H1 (cell line): ENCODE measurements at regions not wholly inside any gene's neighbourhood (a gene's known extent, or its start where the extent isn't known, plus 50 kb on each side); places are given as distances from the start of the nearest gene placed in this dataset.

Experiments
- CTCF ChIA-PET: fragments of 300-600 bp; sonication (Branson Sonifier 250); formaldehyde crosslinking; loops from one replicate; lab custom pipeline; 2021; ENCODE audit not compliant: partially characterized antibody; lab: Charles Lee
- POLR2A ChIA-PET: fragments of 300-600 bp; sonication (Branson Sonifier 250); formaldehyde crosslinking; loops from one replicate; lab custom pipeline; 2021; ENCODE audit warnings: inconsistent platforms; ENCODE audit not compliant: partially characterized antibody; lab: Charles Lee
- DNase-seq, 2 experiments: peaks; one replicate each; pipeline versions ENCODE4 v3.0.0 to v3.0.0-alpha.2; 2010 to 2022; ENCODE audit warnings: low spot score in 2 of 2, low read depth in 1 of 2, mixed read lengths in 1 of 2
- FAIRE-seq: peaks from 2 replicates; lab custom pipeline; 2011; peaks lifted over from hg19 to GRCh38; lab: Jason Lieb, UNC
- H2AFZ ChIP-seq: 2 replicates; pipeline ENCODE4 v1.8.1; 2012; ENCODE audit warnings: low read length, inconsistent platforms
- H2AK5ac ChIP-seq: 2 replicates; pipeline ENCODE4 v1.6.1; 2013; ENCODE audit warnings: low read depth, low read length
- H2BK120ac ChIP-seq: replicated peaks from 2 replicates; pipeline ENCODE3; 2013; ENCODE audit warnings: low read depth, low read length, inconsistent platforms
- H2BK12ac ChIP-seq: 2 replicates; pipeline ENCODE4 v1.6.1; 2013; ENCODE audit warnings: low read depth, low read length
- H2BK15ac ChIP-seq: 2 replicates; pipeline ENCODE4 v1.6.1; 2013; ENCODE audit warnings: low read length
- H2BK20ac ChIP-seq: 2 replicates; pipeline ENCODE4 v1.6.1; 2013; ENCODE audit warnings: low read length
- H2BK5ac ChIP-seq: 2 replicates; pipeline ENCODE4 v1.6.1; 2013; ENCODE audit warnings: low read depth, low read length
- H3K14ac ChIP-seq: 2 replicates; pipeline ENCODE4 v1.6.1; 2013; ENCODE audit warnings: inconsistent platforms; ENCODE audit not compliant: insufficient read length
- H3K18ac ChIP-seq: 2 replicates; pipeline ENCODE4 v1.6.1; 2013; ENCODE audit warnings: low read length; ENCODE audit errors: extremely low read depth
- H3K23ac ChIP-seq: 2 replicates; pipeline ENCODE4 v1.6.1; 2013; ENCODE audit warnings: inconsistent platforms; ENCODE audit not compliant: insufficient read length
- H3K23me2 ChIP-seq: 2 replicates; pipeline ENCODE4 v1.6.1; 2013; ENCODE audit warnings: low read depth, low read length
- H3K27ac ChIP-seq: 2 replicates; pipeline ENCODE4 v1.6.1; 2011; ENCODE audit warnings: low read depth, low read length, inconsistent platforms
- H3K27me3 ChIP-seq, 4 experiments: replicated peaks in 1 of 4; 1 replicate in 1 of 4; 2 replicates in 3 of 4; pipeline versions ENCODE4 v1.6.1 to v1.8.1; 2011 to 2013; ENCODE audit warnings: low read length in 3 of 4, mild to moderate bottlenecking in 3 of 4, inconsistent platforms in 2 of 4, mixed read lengths in 2 of 4, moderate library complexity in 1 of 4; ENCODE audit not compliant: control insufficient read depth in 3 of 4, insufficient read depth in 3 of 4; ENCODE audit errors: extremely low read depth in 1 of 4
- H3K36me3 ChIP-seq, 4 experiments: 2 replicates each; pipeline versions ENCODE4 v1.6.1 to v1.8.1; 2011 to 2013; ENCODE audit warnings: mild to moderate bottlenecking in 4 of 4, low read length in 3 of 4, moderate library complexity in 2 of 4, control low read depth in 1 of 4, inconsistent platforms in 1 of 4; ENCODE audit not compliant: insufficient read depth in 4 of 4, control insufficient read depth in 2 of 4
- H3K4ac ChIP-seq: replicated peaks from 2 replicates; pipeline ENCODE3; 2013; ENCODE audit warnings: low read length, low read depth, mixed read lengths, inconsistent platforms; ENCODE audit not compliant: insufficient read length
- H3K4me1 ChIP-seq, 4 experiments: replicated peaks in 1 of 4; 1 replicate in 1 of 4; 2 replicates in 3 of 4; pipeline versions ENCODE4 v1.6.1 to v1.8.1; 2011 to 2013; ENCODE audit warnings: low read length in 3 of 4, inconsistent platforms in 2 of 4, mixed read lengths in 1 of 4; ENCODE audit not compliant: insufficient read depth in 4 of 4, control insufficient read depth in 3 of 4
- H3K4me2 ChIP-seq, 2 experiments: 2 replicates each; pipeline versions ENCODE4 v1.6.1 to v1.8.1; 2011 to 2013; ENCODE audit warnings: low read depth in 2 of 2, low read length in 2 of 2, control low read depth in 1 of 2, inconsistent platforms in 1 of 2, mild to moderate bottlenecking in 1 of 2; ENCODE audit not compliant: insufficient read depth in 1 of 2
- H3K4me3 ChIP-seq, 4 experiments: fragments of 200-600, 300-600 bp in 1 of 4; sonication (generic), shearing (Covaris generic), sonication (Bioruptor Twin) in 1 of 4; 2 replicates each; pipeline versions ENCODE4 v1.5.1 to v1.8.1; 2011 to 2016; ENCODE audit warnings: low read length in 4 of 4, low read depth in 3 of 4, control low read depth in 2 of 4, inconsistent platforms in 2 of 4, mild to moderate bottlenecking in 2 of 4, mixed read lengths in 1 of 4, moderate library complexity in 1 of 4; ENCODE audit not compliant: insufficient read depth in 2 of 4; ENCODE audit errors: extremely low read depth in 1 of 4
- H3K56ac ChIP-seq: replicated peaks from 2 replicates; pipeline ENCODE3; 2013; ENCODE audit warnings: low read depth, mild to moderate bottlenecking, mixed read lengths, low read length, inconsistent platforms; ENCODE audit not compliant: insufficient read length
- H3K79me1 ChIP-seq: 2 replicates; pipeline ENCODE4 v1.6.1; 2013; ENCODE audit warnings: low read depth, low read length, control low read depth
- H3K79me2 ChIP-seq, 2 experiments: 2 replicates each; pipeline versions ENCODE4 v1.6.1 to v1.8.1; 2012 to 2013; ENCODE audit warnings: low read length in 2 of 2, mild to moderate bottlenecking in 2 of 2, inconsistent platforms in 1 of 2; ENCODE audit not compliant: insufficient read depth in 2 of 2, control insufficient read depth in 1 of 2
- H3K9ac ChIP-seq, 4 experiments: replicated peaks in 1 of 4; 1 replicate in 1 of 4; 2 replicates in 3 of 4; pipeline versions ENCODE4 v1.6.1 to v1.8.1; 2011 to 2013; ENCODE audit warnings: low read depth in 3 of 4, low read length in 3 of 4, control low read depth in 2 of 4, mild to moderate bottlenecking in 2 of 4, moderate library complexity in 2 of 4, inconsistent platforms in 1 of 4; ENCODE audit errors: extremely low read depth in 1 of 4
- H3K9me3 ChIP-seq, 2 experiments: 2 replicates each; pipeline versions ENCODE4 v1.6.1 to v1.8.1; 2012 to 2013; ENCODE audit warnings: mild to moderate bottlenecking in 2 of 2, moderate library complexity in 2 of 2, control low read depth in 1 of 2, inconsistent platforms in 1 of 2, low read depth in 1 of 2, low read length in 1 of 2, mixed read lengths in 1 of 2; ENCODE audit not compliant: insufficient read depth in 2 of 2
- H4K20me1 ChIP-seq, 2 experiments: replicated peaks in 1 of 2; 2 replicates each; pipeline versions ENCODE3 to v1.8.1; 2011 to 2013; ENCODE audit warnings: inconsistent platforms in 2 of 2, low read length in 2 of 2, mild to moderate bottlenecking in 1 of 2; ENCODE audit not compliant: insufficient read depth in 2 of 2, control insufficient read depth in 1 of 2
- H4K5ac ChIP-seq: 2 replicates; pipeline ENCODE4 v1.6.1; 2013; ENCODE audit warnings: low read length, low read depth, mixed read lengths, inconsistent platforms; ENCODE audit not compliant: insufficient read length
- H4K8ac ChIP-seq: 2 replicates; pipeline ENCODE4 v1.8.0; 2013; ENCODE audit warnings: mild to moderate bottlenecking, moderate library complexity, low read length, inconsistent platforms; ENCODE audit not compliant: insufficient read depth; ENCODE audit errors: extremely low read depth
- H4K91ac ChIP-seq: replicated peaks from 2 replicates; pipeline ENCODE3; 2013; ENCODE audit warnings: low read length, mixed read lengths, inconsistent platforms; ENCODE audit not compliant: insufficient read length
- CREB1 ChIP-seq: IDR thresholded peaks from 2 replicates; pipeline ENCODE4 v1.6.1; 2012; ENCODE audit warnings: inconsistent platforms
- E2F6 ChIP-seq: IDR thresholded peaks from 2 replicates; pipeline ENCODE4 v1.6.1; 2012; ENCODE audit warnings: inconsistent platforms
- WGBS, 2 experiments: shearing (Covaris generic) in 1 of 2; methylation state at CpG; one replicate each; pipeline versions ENCODE4 v1.1.6 to v1.1.7; 2013 to 2015; ENCODE audit warnings: low lambda C conversion rate in 2 of 2, mixed read lengths in 2 of 2, inconsistent platforms in 1 of 2, low coverage in 1 of 2, missing lambda C conversion rate in 1 of 2; ENCODE audit not compliant: insufficient replicate concordance in 2 of 2, insufficient coverage in 1 of 2, insufficient read length in 1 of 2; ENCODE audit errors: extremely low coverage in 1 of 2, missing lambda C conversion rate in 1 of 2; 5-methylcytosine and 5-hydroxymethylcytosine counted together
- TF ChIP-seq, protein P1 (sequence below): IDR thresholded peaks from 2 replicates; pipeline ENCODE4 v1.6.1; 2011; ENCODE audit warnings: low read length, improper control_type of control experiment

DNA sequence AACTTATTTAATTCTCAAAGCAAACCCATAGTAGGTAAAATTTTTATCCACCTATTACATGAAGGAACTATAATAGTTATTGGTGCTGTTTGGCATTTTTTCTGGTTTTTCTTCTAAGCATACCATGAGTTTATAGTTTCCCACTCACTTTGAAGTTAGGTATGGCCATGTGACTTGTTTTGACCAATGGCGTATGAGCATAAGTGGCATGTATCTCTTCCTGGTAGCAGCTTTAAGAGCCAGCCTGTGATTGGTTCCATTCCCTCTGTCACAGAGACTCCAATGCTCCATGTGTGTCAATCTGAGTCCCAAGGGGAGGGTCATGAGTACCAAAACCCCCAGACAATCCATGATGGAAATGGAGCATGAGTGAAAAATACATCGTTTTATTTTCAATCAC is 282.9 kb upstream of the N4BP1 start:
- H3K56ac ChIP-seq: no peak overlapping the region

More for the DNA sequence above, 282.9 kb upstream of the N4BP1 start:
- H3K18ac ChIP-seq: no peak overlapping the region
- H2AK5ac ChIP-seq: no peak overlapping the region
- H3K27ac ChIP-seq: no peak overlapping the region
- H2AFZ ChIP-seq: no peak overlapping the region
- H3K9me3 ChIP-seq: no peaks in the 10 kb centered on the region
- FAIRE-seq (no peak), DNase-seq (no peak)
- no peaks in the 10 kb centered on the region for H3K4me1 ChIP-seq
- WGBS, 2 experiments: 91% methylated on average over 2 of the region's 2 CpGs; no CpG with 5 or more reads in 1 of the 2 experiments
- H3K14ac ChIP-seq: no peak overlapping the region
- TF ChIP-seq, protein P1, sequence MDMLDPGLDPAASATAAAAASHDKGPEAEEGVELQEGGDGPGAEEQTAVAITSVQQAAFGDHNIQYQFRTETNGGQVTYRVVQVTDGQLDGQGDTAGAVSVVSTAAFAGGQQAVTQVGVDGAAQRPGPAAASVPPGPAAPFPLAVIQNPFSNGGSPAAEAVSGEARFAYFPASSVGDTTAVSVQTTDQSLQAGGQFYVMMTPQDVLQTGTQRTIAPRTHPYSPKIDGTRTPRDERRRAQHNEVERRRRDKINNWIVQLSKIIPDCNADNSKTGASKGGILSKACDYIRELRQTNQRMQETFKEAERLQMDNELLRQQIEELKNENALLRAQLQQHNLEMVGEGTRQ: peak; percentile 51
- no peak for TF ChIP-seq CREB1
- TF ChIP-seq E2F6: 0 out of 2 replicates have a peak, but pooled peaks have one; percentile 41
- H3K36me3 ChIP-seq: no peaks in the 10 kb centered on the region
- no peak overlapping the region for H4K5ac ChIP-seq
- no peak overlapping the region for H3K4ac ChIP-seq
- ChIA-PET CTCF (interaction anchor here (1.0 to 2.2 kb wide), 2 partner anchors 10 to 18 kb away, joined by 3 to 7 read pairs; no protein-coding TSS in a partner anchor), POLR2A (no interaction called here)
- no peaks in the 10 kb centered on the region for H3K27me3 ChIP-seq
- no peak overlapping the region for H2BK5ac ChIP-seq
- H3K79me2 ChIP-seq: no peaks in the 10 kb centered on the region
- H3K23ac ChIP-seq: no peak overlapping the region
- no peak overlapping the region for H2BK15ac ChIP-seq
- no peak overlapping the region for H2BK12ac ChIP-seq
- no peak overlapping the region for H2BK20ac ChIP-seq
- no peaks in the 10 kb centered on the region for H3K79me1 ChIP-seq
- no peak overlapping the region for H3K4me3 ChIP-seq
- no peak overlapping the region for H3K4me2 ChIP-seq
- no peak overlapping the region for H4K8ac ChIP-seq
- no peak overlapping the region for H3K9ac ChIP-seq
- H4K20me1 ChIP-seq: peaks cover 0 to 1% of the 10 kb centered on the region in 2 experiments
- no peak overlapping the region for H4K91ac ChIP-seq
- H2BK120ac ChIP-seq: no peak overlapping the region
- H3K23me2 ChIP-seq: no peaks in the 10 kb centered on the region
